ENCODE measurements at regions not wholly inside any gene's neighbourhood (a gene's known extent, or its start where the extent isn't known, plus 50 kb on each side); places are given as distances from the start of the nearest gene placed in this dataset.

GRCh38 chr9:108663422-108663821, 192.4 kb downstream of the ACTL7B start:
- Mint-ChIP-seq H3K4me1 (ENCODE audit: insufficient read depth, unreplicated experiment) (peaks cover 36% of the 10 kb centered on the region), H3K9me3 (ENCODE audit: unreplicated experiment) (peaks cover 8% of the 10 kb centered on the region), H3K36me3 (ENCODE audit: insufficient read depth, unreplicated experiment) (no peaks in the 10 kb centered on the region), H3K27ac (ENCODE audit: low read depth, unreplicated experiment) (no peak overlapping the region), H3K4me3 (ENCODE audit: unreplicated experiment) (no peak overlapping the region), H3K27me3 (ENCODE audit: insufficient read depth, unreplicated experiment) (no peaks in the 10 kb centered on the region)
- intact Hi-C loops (cut with micrococcal nuclease) = no loop called here
- ChIA-PET CTCF (interaction anchor here (0.6 to 1.5 kb wide), 4 partner anchors 42 to 623 kb away, joined by 3 read pairs; no protein-coding TSS in a partner anchor), POLR2A (interaction anchor here (0.8 to 1.6 kb wide), 3 partner anchors 9 to 99 kb away, joined by 3 to 5 read pairs (median 3); no protein-coding TSS in a partner anchor)
- no peak for DNase-seq (ENCODE audit: unreplicated experiment)
- TF ChIP-seq CTCF (IDR thresholded peaks at IDR 0.05; ENCODE audit: unreplicated experiment) = no peak
- no TSS peak for BruUV-seq (replicated peaks)

- intact Hi-C loops (cut with micrococcal nuclease) = no loop called here
- CTCF ChIA-PET = interaction anchor here (0.5 to 1.5 kb wide), 5 partner anchors 42 to 622 kb away, joined by 3 read pairs; no protein-coding TSS in a partner anchor
- no TSS peak for BruUV-seq (replicated peaks)
Observed at GRCh38 chr9:108662956-108663355, 192.8 kb downstream of the ACTL7B start.

GRCh38 chr9:108662091-108662875, 193.5 kb downstream of the ACTL7B start:
- CTCF ChIA-PET = interaction anchor here (0.5 to 1.0 kb wide), 4 partner anchors 10 to 95 kb away, joined by 3 to 4 read pairs (median 3); no protein-coding TSS in a partner anchor
- DNase-seq (ENCODE audit: unreplicated experiment) = no peak
- peaks cover 8% of the 10 kb centered on the region for H3K9me3 Mint-ChIP-seq (ENCODE audit: unreplicated experiment)
- no peaks in the 10 kb centered on the region for H3K27me3 Mint-ChIP-seq (ENCODE audit: insufficient read depth, unreplicated experiment)
- peaks cover 26% of the 10 kb centered on the region for H3K4me1 Mint-ChIP-seq (ENCODE audit: insufficient read depth, unreplicated experiment)
- BruUV-seq (replicated peaks) = no TSS peak
- H3K36me3 Mint-ChIP-seq (ENCODE audit: insufficient read depth, unreplicated experiment) = no peaks in the 10 kb centered on the region
- intact Hi-C loops (cut with micrococcal nuclease) = no loop called here
- no peak overlapping the region for H3K4me3 Mint-ChIP-seq (ENCODE audit: unreplicated experiment)
- POLR2A ChIA-PET = interaction anchor here (1.6 kb wide), 1 partner anchor 26 kb away, joined by 3 read pairs; no protein-coding TSS in a partner anchor
- no peak for TF ChIP-seq CTCF (IDR thresholded peaks at IDR 0.05; ENCODE audit: unreplicated experiment)
- no peak overlapping the region for H3K27ac Mint-ChIP-seq (ENCODE audit: low read depth, unreplicated experiment)

More at GRCh38 chr9:108662956-108663355, 192.8 kb downstream of the ACTL7B start:
- peaks cover 8% of the 10 kb centered on the region for H3K9me3 Mint-ChIP-seq (ENCODE audit: unreplicated experiment)
- H3K27ac Mint-ChIP-seq (ENCODE audit: low read depth, unreplicated experiment) = no peak overlapping the region
- DNase-seq (ENCODE audit: unreplicated experiment) = no peak
- no peaks in the 10 kb centered on the region for H3K27me3 Mint-ChIP-seq (ENCODE audit: insufficient read depth, unreplicated experiment)
- H3K4me3 Mint-ChIP-seq (ENCODE audit: unreplicated experiment) = no peak overlapping the region
- POLR2A ChIA-PET = interaction anchor here (0.8 to 1.6 kb wide), 3 partner anchors 8 to 99 kb away, joined by 3 to 5 read pairs (median 3); no protein-coding TSS in a partner anchor
- no peaks in the 10 kb centered on the region for H3K36me3 Mint-ChIP-seq (ENCODE audit: insufficient read depth, unreplicated experiment)
- peaks cover 33% of the 10 kb centered on the region for H3K4me1 Mint-ChIP-seq (ENCODE audit: insufficient read depth, unreplicated experiment)
- TF ChIP-seq CTCF (IDR thresholded peaks at IDR 0.05; ENCODE audit: unreplicated experiment) = no peak

GRCh38 chr9:108656566-108656965, 199.2 kb downstream of the ACTL7B start:
- no TSS peak for BruUV-seq (replicated peaks)
- POLR2A ChIA-PET = no interaction called here
- no peak overlapping the region for H3K27ac Mint-ChIP-seq (ENCODE audit: low read depth, unreplicated experiment)
- H3K27me3 Mint-ChIP-seq (ENCODE audit: insufficient read depth, unreplicated experiment) = no peaks in the 10 kb centered on the region
- peaks cover 6% of the 10 kb centered on the region for H3K4me1 Mint-ChIP-seq (ENCODE audit: insufficient read depth, unreplicated experiment)
- no peak for TF ChIP-seq CTCF (IDR thresholded peaks at IDR 0.05; ENCODE audit: unreplicated experiment)
- peaks cover 8% of the 10 kb centered on the region for H3K9me3 Mint-ChIP-seq (ENCODE audit: unreplicated experiment)
- intact Hi-C loops (cut with micrococcal nuclease) = no loop called here
- no peaks in the 10 kb centered on the region for H3K36me3 Mint-ChIP-seq (ENCODE audit: insufficient read depth, unreplicated experiment)
- CTCF ChIA-PET = interaction anchor here (0.6 kb wide), 1 partner anchor 1256 kb away, joined by 3 read pairs; no protein-coding TSS in a partner anchor
- no peak overlapping the region for H3K4me3 Mint-ChIP-seq (ENCODE audit: unreplicated experiment)
- DNase-seq (ENCODE audit: unreplicated experiment) = no peak
